ENCODE measurements at regions not wholly inside any gene's neighbourhood (a gene's known extent, or its start where the extent isn't known, plus 50 kb on each side); places are given as distances from the start of the nearest gene placed in this dataset.

DNA sequence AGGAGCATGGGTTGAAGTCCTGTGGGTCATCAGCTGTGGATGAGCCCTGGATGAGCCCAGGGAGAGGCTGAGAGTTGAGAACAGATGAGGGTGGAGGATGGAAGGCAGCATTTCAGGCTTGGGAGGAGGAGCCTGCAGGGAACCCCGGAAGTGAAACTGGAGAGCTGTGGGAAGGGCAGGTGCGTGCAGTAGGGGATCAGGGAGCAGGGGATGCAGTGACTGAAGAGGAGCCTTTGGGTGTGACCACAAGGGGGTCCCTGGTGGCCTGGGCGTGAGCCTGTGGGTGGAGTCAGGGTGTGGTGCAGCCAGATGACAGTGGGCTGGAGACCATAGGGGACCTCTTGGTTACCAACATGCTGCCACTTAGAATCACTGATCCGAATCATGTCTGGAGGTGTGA, 115.5 kb downstream of the PAPOLA start:
- no peak overlapping the region for H3K4me3 ChIP-seq
- no peak overlapping the region for H3K27ac ChIP-seq
- H3K27me3 ChIP-seq = no peaks in the 10 kb centered on the region
- TF ChIP-seq EP300 (IDR thresholded peaks at IDR 0.05; ENCODE audit: low read depth) (no peak), POLR2AphosphoS5 (IDR thresholded peaks at IDR 0.05) (no peak), POLR2A (IDR thresholded peaks at IDR 0.05) (no peak)
- TF ChIP-seq, protein P1, sequence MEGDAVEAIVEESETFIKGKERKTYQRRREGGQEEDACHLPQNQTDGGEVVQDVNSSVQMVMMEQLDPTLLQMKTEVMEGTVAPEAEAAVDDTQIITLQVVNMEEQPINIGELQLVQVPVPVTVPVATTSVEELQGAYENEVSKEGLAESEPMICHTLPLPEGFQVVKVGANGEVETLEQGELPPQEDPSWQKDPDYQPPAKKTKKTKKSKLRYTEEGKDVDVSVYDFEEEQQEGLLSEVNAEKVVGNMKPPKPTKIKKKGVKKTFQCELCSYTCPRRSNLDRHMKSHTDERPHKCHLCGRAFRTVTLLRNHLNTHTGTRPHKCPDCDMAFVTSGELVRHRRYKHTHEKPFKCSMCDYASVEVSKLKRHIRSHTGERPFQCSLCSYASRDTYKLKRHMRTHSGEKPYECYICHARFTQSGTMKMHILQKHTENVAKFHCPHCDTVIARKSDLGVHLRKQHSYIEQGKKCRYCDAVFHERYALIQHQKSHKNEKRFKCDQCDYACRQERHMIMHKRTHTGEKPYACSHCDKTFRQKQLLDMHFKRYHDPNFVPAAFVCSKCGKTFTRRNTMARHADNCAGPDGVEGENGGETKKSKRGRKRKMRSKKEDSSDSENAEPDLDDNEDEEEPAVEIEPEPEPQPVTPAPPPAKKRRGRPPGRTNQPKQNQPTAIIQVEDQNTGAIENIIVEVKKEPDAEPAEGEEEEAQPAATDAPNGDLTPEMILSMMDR (IDR thresholded peaks at IDR 0.05) = no peak
- DNase-seq = no peak
- no peaks in the 10 kb centered on the region for H3K4me1 ChIP-seq
- 51% methylated on average over 4 of the region's 4 CpGs; no CpG with 5 or more reads in 1 of the 2 donors for WGBS, 2 donors (ENCODE audit: low coverage in 1 of 2)
- no peaks in the 10 kb centered on the region for H3K36me3 ChIP-seq
- in situ Hi-C loops (cut with MboI; ENCODE audit: low pct_ligation_motif_present in 1 of 4, low pct_unique_long_range_greater_than_20kb in 1 of 4, low sequenced_read_pairs in 3 of 4) (no loop called here), intact Hi-C loops (cut with DNase I; ENCODE audit: low total_unique reads) (no loop called here)
- H3K9me3 ChIP-seq = no peaks in the 10 kb centered on the region

DNA sequence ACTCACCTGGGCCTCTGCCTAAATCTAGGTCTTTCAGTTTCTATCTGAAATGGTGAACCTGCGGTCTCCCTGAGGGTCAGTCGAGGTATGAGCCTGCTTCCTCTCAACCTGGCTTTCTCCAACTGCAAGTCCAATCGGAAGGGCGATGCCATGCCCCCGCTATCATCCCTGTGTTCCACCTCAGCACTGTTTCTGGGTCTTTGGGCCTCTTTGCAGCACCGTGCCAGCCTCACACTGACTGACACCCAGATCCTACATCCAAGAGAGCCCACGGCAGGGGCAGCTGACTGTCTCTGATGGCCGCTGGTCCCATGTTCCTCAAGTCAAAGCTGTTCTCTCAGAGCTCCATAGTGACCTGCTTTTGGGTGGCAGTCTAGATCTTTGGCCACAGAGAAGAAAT, 120.7 kb downstream of the PAPOLA start:
- H3K27me3 ChIP-seq = peaks cover 5% of the 10 kb centered on the region
- intact Hi-C loops (cut with DNase I; ENCODE audit: low total_unique reads) (no loop called here), in situ Hi-C loops (cut with MboI; ENCODE audit: low pct_ligation_motif_present in 1 of 4, low pct_unique_long_range_greater_than_20kb in 1 of 4, low sequenced_read_pairs in 3 of 4) (no loop called here)
- DNase-seq = no peak
- H3K4me1 ChIP-seq = no peaks in the 10 kb centered on the region
- 74% methylated on average over 8 of the region's 8 CpGs; no CpG with 5 or more reads in 1 of the 2 donors for WGBS, 2 donors (ENCODE audit: low coverage in 1 of 2)
- H3K9me3 ChIP-seq = no peaks in the 10 kb centered on the region
- TF ChIP-seq EP300 (IDR thresholded peaks at IDR 0.05; ENCODE audit: low read depth) (no peak), POLR2A (IDR thresholded peaks at IDR 0.05) (no peak), POLR2AphosphoS5 (IDR thresholded peaks at IDR 0.05) (no peak)
- TF ChIP-seq, protein P1 (IDR thresholded peaks at IDR 0.05) = no peak
- H3K36me3 ChIP-seq = no peaks in the 10 kb centered on the region
- no peak overlapping the region for H3K4me3 ChIP-seq
- H3K27ac ChIP-seq = no peak overlapping the region

DNA sequence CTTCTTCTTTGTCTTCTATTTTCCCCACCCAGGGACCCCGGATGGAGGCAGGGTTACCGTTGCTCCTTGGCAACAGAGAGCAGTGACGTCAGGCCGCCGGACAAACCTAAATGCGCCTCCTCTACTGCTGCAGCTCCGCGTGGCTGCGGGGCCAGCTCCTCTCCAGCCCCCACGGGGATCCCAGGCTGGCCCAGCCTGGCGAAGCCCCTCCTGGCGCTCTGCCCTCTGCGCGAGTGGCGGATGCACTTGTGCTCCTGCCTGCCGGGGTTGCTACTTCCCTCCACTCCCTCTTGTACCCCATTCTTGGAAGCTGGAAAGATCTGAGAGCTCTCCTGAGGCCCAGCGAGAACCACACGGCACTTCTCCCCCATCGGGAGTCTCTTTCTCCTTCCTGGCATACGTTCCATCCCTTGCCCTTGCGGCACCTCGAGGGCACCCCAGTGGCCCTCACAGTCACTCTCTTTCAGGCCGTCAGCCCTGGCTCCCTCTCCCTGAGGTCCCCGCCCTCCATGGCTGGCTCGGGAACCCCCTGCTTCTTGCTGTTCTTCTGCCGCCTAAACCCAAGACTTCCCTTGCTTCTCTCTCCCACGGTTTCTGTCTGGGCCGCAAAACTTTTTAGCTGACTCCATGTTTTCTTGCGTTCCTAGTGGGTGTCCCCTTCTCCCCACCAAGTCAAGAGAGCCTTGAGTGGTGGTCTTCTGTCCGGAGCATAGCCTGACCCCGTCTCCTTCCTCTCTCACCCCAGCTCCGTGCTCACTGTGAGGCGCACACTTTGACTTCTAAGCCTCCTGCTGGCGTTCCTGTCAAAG, 121.7 kb downstream of the PAPOLA start:
- H3K27ac ChIP-seq = no peak overlapping the region
- DNase-seq = no peak
- in situ Hi-C loops (cut with MboI; ENCODE audit: low pct_ligation_motif_present in 1 of 4, low pct_unique_long_range_greater_than_20kb in 1 of 4, low sequenced_read_pairs in 3 of 4) = no loop called here
- no peaks in the 10 kb centered on the region for H3K9me3 ChIP-seq
- peaks cover 5% of the 10 kb centered on the region for H3K27me3 ChIP-seq
- no peak overlapping the region for H3K4me3 ChIP-seq
- no peaks in the 10 kb centered on the region for H3K36me3 ChIP-seq
- H3K4me1 ChIP-seq = no peaks in the 10 kb centered on the region
- TF ChIP-seq, protein P1 (IDR thresholded peaks at IDR 0.05) = no peak
- WGBS, 2 donors (ENCODE audit: low coverage in 1 of 2) = 62 to 86% methylated on average over 11 to 34 of the region's 34 CpGs
- intact Hi-C loops (cut with DNase I; ENCODE audit: low total_unique reads) = no loop called here

DNA sequence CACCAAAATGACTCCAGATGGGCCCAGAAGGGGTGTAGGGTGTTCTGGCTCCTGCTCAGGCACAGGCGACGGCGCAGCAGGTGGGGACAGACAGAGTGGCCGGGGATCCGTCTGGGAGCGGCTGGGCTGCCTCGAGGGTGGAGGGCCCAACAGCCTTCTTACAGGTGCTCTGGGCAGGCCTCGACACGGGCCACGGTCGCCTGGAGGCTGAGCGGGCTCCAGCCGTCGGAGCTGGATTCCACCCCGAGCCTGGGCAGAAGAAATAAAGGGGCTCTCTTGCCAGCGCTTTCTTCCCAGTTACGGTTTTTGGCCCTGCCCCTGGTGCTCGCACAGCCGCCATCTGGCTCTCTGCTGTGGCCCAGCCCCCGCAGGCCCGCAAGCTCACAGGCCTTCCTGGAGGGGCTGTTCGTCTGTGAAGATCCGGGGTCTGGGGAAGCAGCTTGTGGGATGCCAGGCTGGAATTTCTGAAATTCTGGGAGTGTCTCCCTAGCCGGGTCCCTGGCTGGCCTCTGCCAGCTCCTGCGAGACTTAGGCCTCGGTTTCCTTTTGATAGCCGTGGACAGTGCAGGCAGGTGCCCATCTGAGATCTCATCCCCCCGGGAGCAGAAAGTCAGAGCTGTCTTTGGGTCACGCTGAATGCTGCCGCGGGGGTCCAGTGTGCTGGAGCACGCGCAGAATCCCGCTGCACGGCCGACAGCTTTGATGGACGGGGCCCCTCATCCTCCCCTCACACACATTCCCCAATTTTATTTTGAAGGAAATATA, 122.7 kb downstream of the PAPOLA start:
- Histone ChIP-seq H3K27ac (no peak overlapping the region), H3K9me3 (no peaks in the 10 kb centered on the region), H3K27me3 (peaks cover 5% of the 10 kb centered on the region), H3K4me3 (no peak overlapping the region), H3K4me1 (no peaks in the 10 kb centered on the region), H3K36me3 (no peaks in the 10 kb centered on the region)
- WGBS, 2 donors (ENCODE audit: low coverage in 1 of 2) = 73% methylated on average over 35 of the region's 37 CpGs; no CpG with 5 or more reads in 1 of the 2 donors
- intact Hi-C loops (cut with DNase I; ENCODE audit: low total_unique reads) (no loop called here), in situ Hi-C loops (cut with MboI; ENCODE audit: low pct_ligation_motif_present in 1 of 4, low pct_unique_long_range_greater_than_20kb in 1 of 4, low sequenced_read_pairs in 3 of 4) (no loop called here)
- TF ChIP-seq, protein P1 (IDR thresholded peaks at IDR 0.05) = no peak
- no peak for TF ChIP-seq POLR2A (IDR thresholded peaks at IDR 0.05)
- TF ChIP-seq POLR2AphosphoS5 (IDR thresholded peaks at IDR 0.05) = no peak
- no peak for TF ChIP-seq EP300 (IDR thresholded peaks at IDR 0.05; ENCODE audit: low read depth)
- no peak for DNase-seq

Measured in transverse colon (tissue), 4 donors.